ENCODE measurements at regions not wholly inside any gene's neighbourhood (a gene's known extent, or its start where the extent isn't known, plus 50 kb on each side); places are given as distances from the start of the nearest gene placed in this dataset.

GRCh38 chr6:88558981-88559380 is 392.8 kb upstream of the CNR1 start:
- Histone ChIP-seq H3K27ac (ENCODE audit: low read depth, low read length) (no peak overlapping the region), H3K27me3 (ENCODE audit: control insufficient read depth, insufficient read depth, low read length, poor library complexity, severe bottlenecking) (no peaks in the 10 kb centered on the region), H3K9me3 (ENCODE audit: control insufficient read depth, low read length) (no peaks in the 10 kb centered on the region), H3K36me3 (ENCODE audit: control insufficient read depth, insufficient read depth, low read length) (no peaks in the 10 kb centered on the region), H3K4me1 (ENCODE audit: control insufficient read depth, insufficient read depth, low read length) (no peaks in the 10 kb centered on the region), H3K9ac (ENCODE audit: extremely low read depth, low read length, poor library complexity, severe bottlenecking) (no peak overlapping the region), H3K4me3 (ENCODE audit: low read length) (no peak overlapping the region)
- no peak for DNase-seq
- H3K27ac Mint-ChIP-seq = no peak overlapping the region
- 66 to 73% methylated on average over 5 of the region's 5 CpGs for WGBS, 2 experiments (ENCODE audit: insufficient coverage in 1 of 2, insufficient read length in 1 of 2)
- TF ChIP-seq CTCF (conservative IDR thresholded peaks at IDR 0.05) = no peak
- peaks cover 2% of the 10 kb centered on the region for H3K27me3 Mint-ChIP-seq (ENCODE audit: insufficient read depth)
- no peaks in the 10 kb centered on the region for H3K36me3 Mint-ChIP-seq (ENCODE audit: low read depth)
- no peaks in the 10 kb centered on the region for H3K9me3 Mint-ChIP-seq
- no peaks in the 10 kb centered on the region for H3K4me1 Mint-ChIP-seq
- H3K4me3 Mint-ChIP-seq = no peak overlapping the region

GRCh38 chr6:88556663-88557062 is 390.5 kb upstream of the CNR1 start:
- Histone ChIP-seq H3K4me3 (ENCODE audit: low read length) (no peak overlapping the region), H3K36me3 (ENCODE audit: control insufficient read depth, insufficient read depth, low read length) (no peaks in the 10 kb centered on the region), H3K4me1 (ENCODE audit: control insufficient read depth, insufficient read depth, low read length) (no peaks in the 10 kb centered on the region), H3K9me3 (ENCODE audit: control insufficient read depth, low read length) (no peaks in the 10 kb centered on the region), H3K9ac (ENCODE audit: extremely low read depth, low read length, poor library complexity, severe bottlenecking) (no peak overlapping the region), H3K27me3 (ENCODE audit: control insufficient read depth, insufficient read depth, low read length, poor library complexity, severe bottlenecking) (no peaks in the 10 kb centered on the region), H3K27ac (ENCODE audit: low read depth, low read length) (no peak overlapping the region)
- DNase-seq = no peak
- Mint-ChIP-seq H3K4me1 (no peaks in the 10 kb centered on the region), H3K36me3 (ENCODE audit: low read depth) (no peaks in the 10 kb centered on the region), H3K27ac (no peak overlapping the region), H3K9me3 (no peaks in the 10 kb centered on the region), H3K4me3 (no peak overlapping the region), H3K27me3 (ENCODE audit: insufficient read depth) (peaks cover 2% of the 10 kb centered on the region)
- 95% methylated on average over 4 of the region's 4 CpGs; no CpG with 5 or more reads in 1 of the 2 experiments for WGBS, 2 experiments (ENCODE audit: insufficient coverage in 1 of 2, insufficient read length in 1 of 2)
- no peak for TF ChIP-seq CTCF (conservative IDR thresholded peaks at IDR 0.05)

- no peak for DNase-seq
- no peaks in the 10 kb centered on the region for H3K9me3 ChIP-seq (ENCODE audit: control insufficient read depth, low read length)
- H3K4me1 ChIP-seq (ENCODE audit: control insufficient read depth, insufficient read depth, low read length) = no peaks in the 10 kb centered on the region
- no peaks in the 10 kb centered on the region for H3K36me3 ChIP-seq (ENCODE audit: control insufficient read depth, insufficient read depth, low read length)
- H3K4me3 Mint-ChIP-seq = no peak overlapping the region
- H3K36me3 Mint-ChIP-seq (ENCODE audit: low read depth) = no peaks in the 10 kb centered on the region
- no peak overlapping the region for H3K27ac ChIP-seq (ENCODE audit: low read depth, low read length)
- no peaks in the 10 kb centered on the region for H3K27me3 Mint-ChIP-seq (ENCODE audit: insufficient read depth)
- H3K27me3 ChIP-seq (ENCODE audit: control insufficient read depth, insufficient read depth, low read length, poor library complexity, severe bottlenecking) = no peaks in the 10 kb centered on the region
- no peak overlapping the region for H3K4me3 ChIP-seq (ENCODE audit: low read length)
- TF ChIP-seq CTCF (conservative IDR thresholded peaks at IDR 0.05) = no peak
- no peaks in the 10 kb centered on the region for H3K9me3 Mint-ChIP-seq
- no peaks in the 10 kb centered on the region for H3K4me1 Mint-ChIP-seq
- 81 to 92% methylated on average over 4 to 5 of the region's 5 CpGs for WGBS, 2 experiments (ENCODE audit: insufficient coverage in 1 of 2, insufficient read length in 1 of 2)
- H3K9ac ChIP-seq (ENCODE audit: extremely low read depth, low read length, poor library complexity, severe bottlenecking) = no peak overlapping the region
- H3K27ac Mint-ChIP-seq = no peak overlapping the region
These were observed 382.9 kb upstream of the CNR1 start for GRCh38 chr6:88548891-88549505.

Data from endodermal cell (in vitro differentiated cells).